OCI-LY1 (cell line): ENCODE measurements at regions not wholly inside any gene's neighbourhood (a gene's known extent, or its start where the extent isn't known, plus 50 kb on each side); places are given as distances from the start of the nearest gene placed in this dataset.

ENCODE experiments used
- H2AFZ ChIP-seq: fragments of 200-600 bp; sonication (generic), shearing (Covaris generic); 2 replicates; pipeline ENCODE4 v1.6.0; 2014; ENCODE audit warnings: antibody characterized with exemption, mild to moderate bottlenecking, low read length
- H3F3A ChIP-seq: fragments of 200-600 bp; sonication (generic), shearing (Covaris generic); 2 replicates; pipeline ENCODE4 v1.6.0; 2014; ENCODE audit warnings: mild to moderate bottlenecking, antibody characterized with exemption, low read length, moderate library complexity; ENCODE audit not compliant: insufficient read depth
- H3K27ac ChIP-seq: fragments of 200-600 bp; sonication (generic); 2 replicates; pipeline ENCODE4 v1.5.1; 2014; ENCODE audit warnings: low read length, mixed run types, mild to moderate bottlenecking, low read depth; ENCODE audit not compliant: poor library complexity, severe bottlenecking
- H3K27me3 ChIP-seq: fragments of 200-600 bp; sonication (generic); 2 replicates; pipeline ENCODE4 v1.6.0; 2014; ENCODE audit warnings: antibody characterized with exemption, mild to moderate bottlenecking, low read length, moderate library complexity; ENCODE audit not compliant: insufficient read depth
- H3K36me3 ChIP-seq: fragments of 200-600 bp; sonication (generic); 2 replicates; pipeline ENCODE4 v1.6.1; 2014; ENCODE audit warnings: mild to moderate bottlenecking, antibody characterized with exemption, low read length, moderate library complexity, mixed read lengths; ENCODE audit not compliant: insufficient read depth
- H3K4me1 ChIP-seq: fragments of 200-600 bp; sonication (generic); 2 replicates; pipeline ENCODE4 v1.5.1; 2014; ENCODE audit warnings: mild to moderate bottlenecking, low read length, moderate library complexity; ENCODE audit not compliant: insufficient read depth, severe bottlenecking
- H3K4me2 ChIP-seq: fragments of 200-600 bp; sonication (generic), shearing (Covaris generic); 2 replicates; pipeline ENCODE4 v1.6.1; 2014; ENCODE audit warnings: low read length
- H3K4me3 ChIP-seq: fragments of 200-600 bp; sonication (generic); 2 replicates; pipeline ENCODE4 v1.5.1; 2014; ENCODE audit warnings: low read length, low read depth, mild to moderate bottlenecking, mixed read lengths; ENCODE audit not compliant: poor library complexity, severe bottlenecking
- H3K79me2 ChIP-seq: fragments of 200-600 bp; shearing (Covaris generic); 2 replicates; pipeline ENCODE4 v1.6.1; 2016; ENCODE audit warnings: mixed run types, low read length, mixed read lengths; ENCODE audit not compliant: insufficient read depth
- H3K9ac ChIP-seq: fragments of 200-600 bp; sonication (generic), shearing (Covaris generic); 2 replicates; pipeline ENCODE4 v1.6.1; 2014; ENCODE audit warnings: mild to moderate bottlenecking, low read length, mixed read lengths
- H3K9me2 ChIP-seq: fragments of 200-600 bp; sonication (generic), shearing (Covaris generic); 2 replicates; pipeline ENCODE4 v1.6.1; 2014; ENCODE audit warnings: low read depth, mild to moderate bottlenecking, low read length, mixed read lengths
- H3K9me3 ChIP-seq: fragments of 200-600 bp; shearing (Covaris generic); 2 replicates; pipeline ENCODE4 v1.6.1; 2014; ENCODE audit warnings: low read length, mixed read lengths
- H4K20me1 ChIP-seq: fragments of 200-600 bp; sonication (generic), shearing (Covaris generic); 2 replicates; pipeline ENCODE4 v1.6.0; 2016; ENCODE audit warnings: mild to moderate bottlenecking, low read length; ENCODE audit not compliant: insufficient read depth
- EZH2 ChIP-seq: fragments of 200-600 bp; sonication (generic), shearing (Covaris generic); IDR thresholded peaks from 2 replicates; pipeline ENCODE4 v1.8.0; 2017; ENCODE audit warnings: borderline replicate concordance, mixed run types, mild to moderate bottlenecking, antibody characterized with exemption, low read length, moderate library complexity, mixed read lengths
- TF ChIP-seq, protein P1 (sequence below): fragments of 200-600 bp; sonication (generic), shearing (Covaris generic); IDR thresholded peaks from 2 replicates; pipeline ENCODE4 v1.5.1; 2017; ENCODE audit warnings: mild to moderate bottlenecking, antibody characterized with exemption, low read length, moderate library complexity, mixed read lengths

- TF ChIP-seq, protein P1, sequence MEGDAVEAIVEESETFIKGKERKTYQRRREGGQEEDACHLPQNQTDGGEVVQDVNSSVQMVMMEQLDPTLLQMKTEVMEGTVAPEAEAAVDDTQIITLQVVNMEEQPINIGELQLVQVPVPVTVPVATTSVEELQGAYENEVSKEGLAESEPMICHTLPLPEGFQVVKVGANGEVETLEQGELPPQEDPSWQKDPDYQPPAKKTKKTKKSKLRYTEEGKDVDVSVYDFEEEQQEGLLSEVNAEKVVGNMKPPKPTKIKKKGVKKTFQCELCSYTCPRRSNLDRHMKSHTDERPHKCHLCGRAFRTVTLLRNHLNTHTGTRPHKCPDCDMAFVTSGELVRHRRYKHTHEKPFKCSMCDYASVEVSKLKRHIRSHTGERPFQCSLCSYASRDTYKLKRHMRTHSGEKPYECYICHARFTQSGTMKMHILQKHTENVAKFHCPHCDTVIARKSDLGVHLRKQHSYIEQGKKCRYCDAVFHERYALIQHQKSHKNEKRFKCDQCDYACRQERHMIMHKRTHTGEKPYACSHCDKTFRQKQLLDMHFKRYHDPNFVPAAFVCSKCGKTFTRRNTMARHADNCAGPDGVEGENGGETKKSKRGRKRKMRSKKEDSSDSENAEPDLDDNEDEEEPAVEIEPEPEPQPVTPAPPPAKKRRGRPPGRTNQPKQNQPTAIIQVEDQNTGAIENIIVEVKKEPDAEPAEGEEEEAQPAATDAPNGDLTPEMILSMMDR = no peak
- TF ChIP-seq EZH2 = no peak
Observed at GRCh38 chr1:29539971-29540370, 303.6 kb downstream of the PTPRU start.

DNA sequence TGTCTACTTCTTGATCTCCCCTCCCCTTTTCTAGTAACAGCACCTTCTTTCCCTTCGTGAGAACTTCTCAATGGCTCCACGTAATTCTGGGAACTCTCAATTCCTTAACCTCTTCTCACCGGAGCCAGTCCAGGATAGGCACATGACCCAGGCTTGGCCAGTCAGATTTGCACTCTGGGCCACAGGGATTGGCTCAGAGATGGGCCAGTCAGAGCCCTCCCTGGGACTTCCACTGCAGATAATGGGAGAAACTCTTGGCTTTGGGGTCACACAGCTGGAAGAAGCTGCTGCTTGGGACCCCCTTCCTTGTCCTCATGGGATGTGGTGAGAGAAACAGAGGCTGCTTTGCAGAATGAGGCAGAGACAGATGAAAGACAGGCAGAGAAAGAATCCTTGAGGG, 302.3 kb downstream of the PTPRU start:
- Histone ChIP-seq H3K4me1 (no peaks in the 10 kb centered on the region), H4K20me1 (no peaks in the 10 kb centered on the region), H3K36me3 (no peaks in the 10 kb centered on the region), H2AFZ (no peak overlapping the region), H3K4me3 (no peak overlapping the region), H3K27me3 (no peaks in the 10 kb centered on the region), H3K4me2 (no peak overlapping the region), H3F3A (no peaks in the 10 kb centered on the region), H3K9me3 (no peaks in the 10 kb centered on the region), H3K9ac (no peak overlapping the region), H3K27ac (no peak overlapping the region), H3K79me2 (no peaks in the 10 kb centered on the region), H3K9me2 (no peaks in the 10 kb centered on the region)
- TF ChIP-seq EZH2 = no peak
- TF ChIP-seq, protein P1 = no peak

More at GRCh38 chr1:29539971-29540370, 303.6 kb downstream of the PTPRU start:
- Histone ChIP-seq H3K9ac (no peak overlapping the region), H3K9me3 (no peaks in the 10 kb centered on the region), H3K36me3 (no peaks in the 10 kb centered on the region), H3K9me2 (no peaks in the 10 kb centered on the region), H3K4me3 (no peak overlapping the region), H3K79me2 (no peaks in the 10 kb centered on the region), H2AFZ (no peak overlapping the region), H4K20me1 (no peaks in the 10 kb centered on the region), H3K27ac (no peak overlapping the region), H3F3A (no peaks in the 10 kb centered on the region), H3K4me2 (no peak overlapping the region), H3K27me3 (no peaks in the 10 kb centered on the region), H3K4me1 (no peaks in the 10 kb centered on the region)

- H3F3A ChIP-seq = no peaks in the 10 kb centered on the region
- H3K9ac ChIP-seq = no peak overlapping the region
- H3K79me2 ChIP-seq = no peaks in the 10 kb centered on the region
- no peaks in the 10 kb centered on the region for H4K20me1 ChIP-seq
- TF ChIP-seq, protein P1 = no peak
- TF ChIP-seq EZH2 = no peak
- no peaks in the 10 kb centered on the region for H3K36me3 ChIP-seq
- H2AFZ ChIP-seq = no peak overlapping the region
- no peak overlapping the region for H3K27ac ChIP-seq
- H3K4me1 ChIP-seq = no peaks in the 10 kb centered on the region
- no peaks in the 10 kb centered on the region for H3K9me2 ChIP-seq
- peaks cover 6% of the 10 kb centered on the region for H3K9me3 ChIP-seq
- H3K27me3 ChIP-seq = no peaks in the 10 kb centered on the region
- no peak overlapping the region for H3K4me3 ChIP-seq
- no peak overlapping the region for H3K4me2 ChIP-seq
Observed at GRCh38 chr1:29532751-29533150, 296.4 kb downstream of the PTPRU start.
